ENCODE measurements at regions not wholly inside any gene's neighbourhood (a gene's known extent, or its start where the extent isn't known, plus 50 kb on each side); places are given as distances from the start of the nearest gene placed in this dataset.
"Not testable (repeated sequence)": the region's sequence is repeated elsewhere in the genome, so short reads cannot be mapped to it uniquely, and the experiment has no call there.

GRCh38 chr5:121658221-121658620, 193.5 kb upstream of the FTMT start:
- TF ChIP-seq CTCF (conservative IDR thresholded peaks at IDR 0.05; ENCODE audit: low read length) = no peak
- no peak overlapping the region for H3K4me3 ChIP-seq (ENCODE audit: low read length)
- DNase-seq (ENCODE audit: low read depth) = no peak

GRCh38 chr5:121660142-121660541, 191.5 kb upstream of the FTMT start:
- TF ChIP-seq CTCF (conservative IDR thresholded peaks at IDR 0.05; ENCODE audit: low read length) = no peak

DNA sequence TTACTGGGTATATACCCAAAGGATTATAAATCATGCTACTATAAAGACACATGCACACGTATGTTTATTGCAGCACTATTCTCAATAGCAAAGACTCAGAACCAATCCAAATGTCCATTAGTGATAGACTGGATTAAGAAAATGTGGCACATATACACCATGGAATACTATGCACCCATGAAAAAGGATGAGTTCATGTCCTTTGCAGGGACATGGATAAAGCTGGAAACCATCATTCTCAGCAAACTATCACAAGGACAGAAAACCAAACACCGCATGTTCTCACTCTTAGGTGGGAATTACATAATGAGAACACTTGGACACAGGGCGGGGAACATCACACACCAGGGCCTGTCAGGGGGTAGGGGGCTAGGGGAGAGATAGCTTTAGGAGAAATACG, 186.1 kb upstream of the FTMT start:
- H3K4me3 ChIP-seq (ENCODE audit: low read length); DNase-seq (ENCODE audit: low read depth): not testable (repeated sequence)

More at GRCh38 chr5:121660142-121660541, 191.5 kb upstream of the FTMT start:
- no peak for DNase-seq (ENCODE audit: low read depth)
- H3K4me3 ChIP-seq (ENCODE audit: low read length) = no peak overlapping the region

DNA sequence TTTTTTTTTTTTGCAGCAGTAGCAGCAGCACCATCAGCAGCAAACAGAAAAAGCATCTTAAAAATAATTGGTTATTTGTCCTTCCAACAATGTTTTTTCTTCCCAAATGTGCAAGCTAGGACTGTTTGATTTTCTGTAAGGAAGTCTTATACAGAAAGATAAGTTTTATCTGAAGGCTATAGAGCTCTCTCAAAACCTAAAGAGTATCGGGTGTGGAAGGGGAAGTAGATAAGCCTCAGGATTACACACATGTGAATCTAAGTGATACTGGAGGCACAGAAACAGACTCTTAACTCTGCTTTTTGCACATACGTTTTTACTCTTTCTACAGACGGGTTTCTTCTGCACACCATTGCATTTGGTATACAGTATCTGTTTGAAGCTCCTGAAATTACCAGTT, 184.4 kb upstream of the FTMT start:
- no peak for TF ChIP-seq CTCF (conservative IDR thresholded peaks at IDR 0.05; ENCODE audit: low read length)
- no peak for DNase-seq (ENCODE audit: low read depth)
- H3K4me3 ChIP-seq (ENCODE audit: low read length) = no peak overlapping the region

DNA sequence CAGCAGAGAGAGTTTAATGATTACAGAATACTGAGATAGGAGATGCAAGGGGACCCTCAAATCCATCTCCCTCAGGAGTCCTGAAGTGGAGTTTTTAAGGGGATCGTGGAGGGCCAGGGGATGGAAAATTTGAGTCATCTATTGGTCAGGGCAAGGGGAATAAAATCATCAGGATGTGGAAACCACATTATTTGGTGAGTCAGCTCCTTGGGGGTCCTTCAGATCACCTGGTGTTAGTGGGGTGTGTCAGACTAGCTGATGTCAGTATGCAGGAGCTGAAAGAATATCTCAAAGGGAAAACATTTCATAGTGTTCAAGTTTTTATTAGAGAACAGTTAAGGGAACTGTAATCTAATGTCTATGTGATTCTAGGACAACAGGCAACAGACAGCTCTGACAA, 183.0 kb upstream of the FTMT start:
- DNase-seq (ENCODE audit: low read depth) = no peak
- no peak overlapping the region for H3K4me3 ChIP-seq (ENCODE audit: low read length)
- no peak for TF ChIP-seq CTCF (conservative IDR thresholded peaks at IDR 0.05; ENCODE audit: low read length)

GRCh38 chr5:121671624-121672023, 180.1 kb upstream of the FTMT start:
- no peak overlapping the region for H3K4me3 ChIP-seq (ENCODE audit: low read length)
- no peak for TF ChIP-seq CTCF (conservative IDR thresholded peaks at IDR 0.05; ENCODE audit: low read length)
- DNase-seq (ENCODE audit: low read depth) = no peak

GRCh38 chr5:121675924-121676323, 175.8 kb upstream of the FTMT start:
- no peak for TF ChIP-seq CTCF (conservative IDR thresholded peaks at IDR 0.05; ENCODE audit: low read length)
- no peak overlapping the region for H3K4me3 ChIP-seq (ENCODE audit: low read length)
- no peak for DNase-seq (ENCODE audit: low read depth)

DNA sequence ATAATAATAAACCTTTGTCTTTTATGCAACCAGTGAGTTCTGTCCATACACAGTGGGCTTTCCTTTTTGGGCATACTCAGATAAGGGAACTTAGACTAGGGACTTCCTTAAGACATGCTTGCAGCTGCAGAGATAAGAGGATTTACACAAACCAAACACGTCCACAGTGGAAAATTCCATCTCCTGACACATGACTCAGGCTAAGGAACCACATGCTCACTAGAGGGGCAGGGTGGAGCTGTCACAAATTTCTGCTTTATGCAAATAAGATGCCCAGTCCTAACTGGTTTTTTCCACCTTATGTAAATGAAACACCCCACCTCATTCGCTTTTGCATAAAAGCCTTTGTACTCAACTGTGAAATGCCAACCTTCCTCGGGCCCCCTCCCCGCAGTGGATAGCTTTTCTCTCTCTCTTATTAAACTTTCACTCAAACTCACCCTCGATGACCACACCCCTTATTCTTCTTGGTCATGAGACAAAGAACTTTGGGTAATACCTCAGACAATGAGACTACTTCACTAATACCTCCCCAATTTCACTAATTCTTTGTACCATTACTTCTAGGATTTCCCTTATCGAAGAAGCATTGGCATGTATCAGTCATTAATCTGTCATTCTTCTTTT, 170.3 kb upstream of the FTMT start:
- no peak for DNase-seq (ENCODE audit: low read depth)
- TF ChIP-seq CTCF (conservative IDR thresholded peaks at IDR 0.05; ENCODE audit: low read length) = no peak
- no peak overlapping the region for H3K4me3 ChIP-seq (ENCODE audit: low read length)
